GM19467 (cell line): ENCODE measurements at regions not wholly inside any gene's neighbourhood (a gene's known extent, or its start where the extent isn't known, plus 50 kb on each side); places are given as distances from the start of the nearest gene placed in this dataset.

ENCODE experiments used
- ATAC-seq: cut with Tn5 transposase; IDR thresholded peaks from one replicate; pipeline ENCODE4 v1.9.1; 2021; ENCODE audit warnings: mild to moderate bottlenecking, moderate library complexity; ENCODE audit not compliant: unreplicated experiment

- ATAC-seq: no peak
These were observed 1536.2 kb downstream of the AACS start for GRCh38 chr12:126601184-126602170.

- no peak for ATAC-seq
These were observed 1537.4 kb downstream of the AACS start for GRCh38 chr12:126602612-126603011.

- no peak for ATAC-seq
These were observed 1541.9 kb downstream of the AACS start for GRCh38 chr12:126607157-126607556.

GRCh38 chr12:126607867-126608266, 1542.6 kb downstream of the AACS start:
- ATAC-seq: no peak

- no peak for ATAC-seq
These were observed 1543.5 kb downstream of the AACS start for GRCh38 chr12:126608607-126609175.

- no peak for ATAC-seq
These were observed 1551.2 kb downstream of the AACS start for GRCh38 chr12:126616441-126616840.

GRCh38 chr12:126617312-126617711, 1552.1 kb downstream of the AACS start:
- ATAC-seq: no peak

- no peak for ATAC-seq
These were observed 1562.4 kb downstream of the AACS start for GRCh38 chr12:126627596-126627995.

- no peak for ATAC-seq
These were observed 1571.6 kb downstream of the AACS start for GRCh38 chr12:126636821-126637220.

- ATAC-seq: no peak
These were observed 1579.2 kb downstream of the AACS start for GRCh38 chr12:126644236-126645020.

- ATAC-seq: no peak
These were observed 1582.8 kb downstream of the AACS start for GRCh38 chr12:126648074-126648473.

- no peak for ATAC-seq
These were observed 1585.9 kb downstream of the AACS start for GRCh38 chr12:126651133-126651532.

- no peak for ATAC-seq
These were observed 1598.3 kb downstream of the AACS start for GRCh38 chr12:126663304-126664094.

GRCh38 chr12:126667339-126667738, 1599.6 kb upstream of the TMEM132C start:
- ATAC-seq: no peak

- no peak for ATAC-seq
These were observed 1598.4 kb upstream of the TMEM132C start for GRCh38 chr12:126668538-126668937.

- no peak for ATAC-seq
These were observed 1598.0 kb upstream of the TMEM132C start for GRCh38 chr12:126668961-126669360.

GRCh38 chr12:126676434-126676833, 1590.5 kb upstream of the TMEM132C start:
- no peak for ATAC-seq

GRCh38 chr12:126681676-126682075, 1585.3 kb upstream of the TMEM132C start:
- no peak for ATAC-seq

GRCh38 chr12:126684703-126685102, 1582.3 kb upstream of the TMEM132C start:
- no peak for ATAC-seq

- no peak for ATAC-seq
These were observed 1581.3 kb upstream of the TMEM132C start for GRCh38 chr12:126685636-126686035.

GRCh38 chr12:126688556-126688955, 1578.4 kb upstream of the TMEM132C start:
- no peak for ATAC-seq
